GM15510 (cell line): ENCODE measurements at regions not wholly inside any gene's neighbourhood (a gene's known extent, or its start where the extent isn't known, plus 50 kb on each side); places are given as distances from the start of the nearest gene placed in this dataset.

Experiments used
- POLR2A ChIP-seq: IDR thresholded peaks from 3 replicates; pipeline ENCODE4 v1.6.1; 2011; ENCODE audit warnings: borderline replicate concordance; ENCODE audit not compliant: insufficient read length; ENCODE audit errors: extremely low read depth

- TF ChIP-seq POLR2A: no peak
Observed at GRCh38 chr17:64788286-64789060, 126.4 kb upstream of the SMURF2 start.

DNA sequence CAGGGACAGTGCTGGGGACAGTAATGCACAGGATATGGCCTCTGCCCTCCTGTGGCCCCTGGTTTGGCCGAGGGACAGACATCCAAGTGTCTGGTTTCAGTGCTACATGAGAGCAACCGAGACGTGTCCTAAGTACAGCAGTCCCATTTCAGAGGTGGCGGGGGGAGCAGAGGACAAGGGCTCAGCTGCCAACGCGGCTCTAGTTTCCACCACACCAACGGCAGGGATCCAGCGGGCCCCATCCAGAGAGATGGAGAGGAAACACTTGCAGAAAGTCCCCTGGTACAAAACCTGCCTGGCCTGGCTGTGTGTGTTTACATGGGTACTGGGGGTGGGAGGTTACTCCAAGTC is 125.8 kb upstream of the SMURF2 start:
- TF ChIP-seq POLR2A: no peak

DNA sequence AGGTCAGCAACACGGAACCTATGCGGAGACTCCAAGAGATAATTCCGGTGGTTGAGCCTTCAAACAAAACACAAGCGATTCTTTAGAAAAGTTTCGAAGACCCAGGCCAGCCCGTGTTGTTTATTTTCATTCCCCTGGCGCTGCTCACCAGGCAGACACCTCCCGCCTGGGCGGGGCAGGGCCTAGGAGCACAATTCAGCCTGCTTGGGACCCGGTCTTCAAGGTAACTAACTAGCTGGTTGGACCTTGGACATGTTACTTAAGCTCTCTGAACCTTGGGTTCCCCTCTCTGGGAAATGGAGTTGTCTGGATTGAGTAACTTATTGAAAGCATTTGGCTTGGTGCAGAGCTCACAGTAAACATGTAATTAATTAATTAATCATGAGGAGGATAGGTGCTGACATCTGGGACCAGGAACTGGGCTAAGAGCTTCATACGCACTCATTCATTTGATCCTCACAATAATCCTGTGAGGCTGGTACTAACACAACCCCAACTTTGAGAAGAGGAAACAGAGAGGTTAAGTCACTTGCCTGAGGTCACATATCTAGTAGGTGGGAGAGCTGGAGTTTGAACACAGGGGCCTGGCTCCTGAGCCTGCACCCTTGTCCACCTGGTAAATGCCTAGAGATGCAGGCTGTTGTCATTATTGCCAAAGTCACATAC is 125.3 kb upstream of the SMURF2 start:
- TF ChIP-seq POLR2A: no peak

DNA sequence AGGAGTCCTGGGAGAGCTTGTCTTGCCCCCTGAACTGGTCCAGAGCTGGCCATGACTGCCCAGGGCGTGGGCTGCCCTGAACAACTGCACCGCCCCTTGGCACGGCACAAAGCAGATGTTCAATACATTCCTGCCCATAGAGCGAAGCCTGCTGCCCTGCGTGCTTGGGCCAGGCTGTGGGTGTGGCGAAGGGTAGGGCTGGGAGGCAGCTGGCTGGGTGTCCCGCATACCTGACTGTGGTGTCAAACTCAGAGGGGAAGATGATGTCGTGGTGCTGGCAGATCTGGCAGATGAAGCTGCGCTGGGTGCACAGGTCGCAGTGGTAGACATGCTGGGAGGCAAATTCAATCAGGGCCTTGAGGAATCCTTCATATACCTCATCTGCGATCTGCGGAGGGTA is 124.2 kb upstream of the SMURF2 start:
- no peak for TF ChIP-seq POLR2A

GRCh38 chr17:64785011-64785421 is 122.9 kb upstream of the SMURF2 start:
- TF ChIP-seq POLR2A: no peak

DNA sequence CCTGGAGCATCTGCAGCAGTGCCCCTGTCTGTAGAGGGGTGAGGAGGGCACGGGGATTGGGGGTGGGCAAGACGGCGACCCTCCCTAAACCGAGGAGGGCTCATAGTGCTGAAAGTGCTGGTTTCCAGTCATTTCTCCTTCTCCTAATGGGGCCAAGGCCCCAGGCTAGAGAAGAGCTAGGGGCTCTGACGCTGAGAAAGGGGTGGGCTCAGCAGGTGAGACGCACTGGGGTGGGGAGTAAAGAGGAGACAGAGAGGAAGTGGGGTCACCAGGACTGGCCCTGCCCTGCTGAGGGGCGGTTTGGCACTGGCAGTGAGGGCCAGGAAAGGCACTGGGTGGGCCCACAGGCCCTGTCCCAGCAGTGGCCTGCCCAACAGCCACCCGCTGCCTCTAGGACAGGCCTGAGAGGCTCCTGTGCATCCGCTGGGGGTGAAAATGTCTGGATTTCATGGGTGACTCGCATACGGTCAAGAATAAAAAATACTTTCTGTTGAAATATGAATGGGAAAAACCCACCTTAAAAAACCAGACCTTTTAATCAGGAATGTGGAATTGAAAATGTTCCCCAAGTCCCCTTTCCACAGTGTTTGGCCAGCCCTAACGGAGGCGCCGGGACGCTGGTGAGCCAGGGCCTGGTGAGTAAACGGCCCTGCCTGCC is 122.4 kb upstream of the SMURF2 start:
- no peak for TF ChIP-seq POLR2A

GRCh38 chr17:64783556-64784352 is 121.6 kb upstream of the SMURF2 start:
- TF ChIP-seq POLR2A: no peak

DNA sequence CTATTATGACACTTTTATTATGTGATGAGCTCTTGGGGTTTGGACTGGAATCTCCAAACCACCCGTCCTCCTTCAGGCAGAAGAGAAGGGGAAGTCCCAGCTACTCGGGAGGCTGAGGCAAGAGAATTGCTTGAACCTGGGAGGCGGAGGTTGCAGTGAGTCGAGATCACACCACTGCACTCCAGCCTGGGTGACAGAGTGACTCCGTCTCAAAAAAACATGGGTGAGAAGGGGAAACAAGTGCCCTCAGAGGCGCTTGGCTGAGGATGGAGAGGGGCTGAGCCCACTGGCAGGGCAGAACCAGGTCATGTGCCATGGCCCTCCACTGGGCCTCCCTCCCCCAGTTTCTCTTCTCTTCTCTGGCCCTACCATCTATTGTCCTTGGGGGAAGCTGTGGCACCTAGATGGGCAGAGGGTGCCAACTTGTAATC is 120.9 kb upstream of the SMURF2 start:
- TF ChIP-seq POLR2A: no peak

DNA sequence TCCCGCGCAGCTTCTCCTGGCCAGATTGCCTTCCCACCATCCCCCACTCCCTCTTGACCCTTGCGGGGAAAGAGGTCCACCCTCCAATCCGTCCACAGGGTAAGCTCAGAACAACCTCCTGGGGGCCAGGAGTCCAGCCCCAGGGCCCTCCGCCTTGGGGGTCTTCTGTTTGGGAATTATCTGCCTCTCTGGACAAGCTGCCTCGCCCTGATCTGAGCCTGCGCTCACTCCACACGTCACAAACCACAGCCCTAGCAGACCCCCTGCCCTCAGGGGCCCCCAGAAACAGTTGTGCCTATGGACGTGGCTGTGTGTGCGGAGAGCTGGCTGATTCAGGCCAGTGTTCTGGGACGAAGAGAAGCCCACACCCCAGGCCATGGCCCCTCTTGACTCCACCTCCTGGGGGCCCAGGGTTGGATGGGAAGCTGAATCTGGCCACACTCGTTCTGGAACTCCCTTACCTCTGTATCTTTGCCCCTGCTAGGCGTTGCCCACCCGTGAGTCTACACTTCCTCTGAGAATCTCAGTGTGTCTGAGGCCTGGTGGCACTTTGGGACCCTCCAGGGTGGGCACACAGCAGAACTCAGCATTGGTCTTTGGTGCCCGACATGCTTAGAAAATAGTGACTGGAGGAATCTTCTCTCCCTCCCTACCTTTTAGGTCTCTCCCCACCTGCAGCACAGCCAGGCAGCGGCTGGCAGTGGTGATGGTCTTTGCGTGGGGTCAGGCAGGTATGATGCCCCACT is 119.9 kb upstream of the SMURF2 start:
- no peak for TF ChIP-seq POLR2A

GRCh38 chr17:64781014-64781756 is 119.1 kb upstream of the SMURF2 start:
- no peak for TF ChIP-seq POLR2A

DNA sequence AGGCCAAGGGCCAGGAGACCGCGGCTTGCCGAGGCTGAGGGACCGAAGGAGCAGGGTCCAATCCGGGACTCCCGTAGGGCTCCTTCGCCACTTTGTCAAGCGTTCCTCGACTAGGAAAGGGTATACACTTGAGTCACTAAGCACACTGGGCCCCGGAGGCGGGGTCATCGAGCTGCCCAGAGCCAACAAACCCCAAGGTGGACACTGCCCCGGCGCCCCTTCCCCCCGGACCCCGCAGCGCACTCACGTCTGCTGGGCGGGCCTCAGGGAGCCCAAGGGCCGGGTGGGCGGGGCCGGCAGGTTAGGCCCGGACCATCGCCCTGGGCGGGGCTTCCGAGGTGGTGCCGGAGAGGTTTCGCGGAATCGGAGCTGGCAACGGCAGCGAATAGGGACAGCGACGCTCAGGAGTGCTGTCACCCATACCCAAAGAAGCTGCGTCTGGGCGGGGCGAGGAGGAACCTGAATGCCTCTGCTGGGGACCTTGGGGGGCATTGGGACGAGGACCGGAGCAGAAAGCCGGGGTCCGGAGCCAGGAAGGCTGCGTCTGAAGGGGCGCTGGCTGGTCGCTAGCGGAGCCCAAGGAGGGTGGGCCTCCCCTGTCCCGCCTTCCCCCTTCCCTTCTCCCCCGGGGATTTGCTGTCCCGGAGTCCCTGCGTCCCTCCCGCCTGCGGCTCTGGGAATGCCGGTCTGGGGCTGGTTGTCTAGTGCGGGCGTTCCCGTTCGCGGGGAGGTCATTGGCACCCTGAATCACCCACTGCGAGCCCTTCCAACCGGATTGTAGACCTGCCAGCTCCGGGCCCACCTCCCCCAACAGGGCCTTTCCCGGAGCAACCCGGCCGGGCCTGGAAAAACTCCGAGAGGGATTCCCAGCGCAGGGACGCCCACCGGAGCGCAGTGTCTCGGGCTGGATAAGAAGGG is 118.2 kb upstream of the SMURF2 start:
- no peak for TF ChIP-seq POLR2A

DNA sequence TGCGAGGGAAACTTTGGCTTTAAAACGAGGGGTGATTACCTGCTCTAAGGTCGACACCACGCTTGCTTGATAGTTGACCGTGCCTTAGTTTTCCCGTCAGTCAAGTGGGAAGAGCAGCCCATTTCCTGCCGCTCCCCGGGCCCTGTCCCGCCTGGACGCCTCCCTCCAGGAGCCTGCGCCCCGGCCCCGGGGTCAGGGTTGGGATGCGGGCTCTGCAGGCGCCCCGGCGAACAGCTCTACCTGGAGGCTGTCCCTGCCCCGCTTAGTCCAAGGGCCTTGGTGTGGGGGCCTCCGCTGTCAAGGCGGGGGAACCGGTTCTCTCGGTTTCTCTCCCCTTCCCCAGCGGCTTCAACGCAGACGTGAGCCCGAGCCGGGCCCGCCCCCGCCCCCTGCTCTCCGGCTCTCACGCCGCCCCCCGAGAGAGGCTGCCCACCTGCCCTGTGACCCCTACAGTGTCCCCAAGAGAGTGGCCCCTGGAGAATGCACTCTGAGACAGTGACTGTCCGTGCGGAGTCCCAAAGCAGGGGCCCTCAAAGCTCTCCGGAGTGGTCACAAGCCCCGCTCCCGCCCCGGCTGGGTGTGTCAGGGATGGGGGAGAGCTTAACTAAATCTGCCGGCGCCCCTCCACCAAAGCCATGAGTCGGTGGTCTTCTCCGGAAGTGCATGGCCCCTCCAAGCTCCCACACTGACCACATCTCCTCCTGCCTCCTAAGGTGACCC is 117.4 kb upstream of the SMURF2 start:
- no peak for TF ChIP-seq POLR2A

GRCh38 chr17:64778240-64779097 is 116.4 kb upstream of the SMURF2 start:
- TF ChIP-seq POLR2A: no peak
